CD4-positive, alpha-beta T cell treated with Interleukin-10 for 1 hour (primary cell): ENCODE measurements at regions not wholly inside any gene's neighbourhood (a gene's known extent, or its start where the extent isn't known, plus 50 kb on each side); places are given as distances from the start of the nearest gene placed in this dataset.
"Not testable (repeated sequence)": the region's sequence is repeated elsewhere in the genome, so short reads cannot be mapped to it uniquely, and the experiment has no call there.

ENCODE experiments used
- DNase-seq: peaks from one replicate; pipeline ENCODE4 v3.0.0-alpha.2; 2020

- no peak for DNase-seq
Observed at GRCh38 chr21:19440792-19441655, 1037.4 kb upstream of the TMPRSS15 start.

- no peak for DNase-seq
Observed at GRCh38 chr21:19458295-19458694, 1054.7 kb upstream of the TMPRSS15 start.

- no peak for DNase-seq
Observed at GRCh38 chr21:19461481-19462205, 1058.1 kb upstream of the TMPRSS15 start.

- no peak for DNase-seq
Observed at GRCh38 chr21:19463966-19464365, 1060.4 kb upstream of the TMPRSS15 start.

GRCh38 chr21:19468991-19469715 is 1065.6 kb upstream of the TMPRSS15 start:
- DNase-seq: no peak

- no peak for DNase-seq
Observed at GRCh38 chr21:19475525-19475924, 1071.9 kb upstream of the TMPRSS15 start.

- no peak for DNase-seq
Observed at GRCh38 chr21:19489930-19490329, 1086.3 kb upstream of the TMPRSS15 start.

DNA sequence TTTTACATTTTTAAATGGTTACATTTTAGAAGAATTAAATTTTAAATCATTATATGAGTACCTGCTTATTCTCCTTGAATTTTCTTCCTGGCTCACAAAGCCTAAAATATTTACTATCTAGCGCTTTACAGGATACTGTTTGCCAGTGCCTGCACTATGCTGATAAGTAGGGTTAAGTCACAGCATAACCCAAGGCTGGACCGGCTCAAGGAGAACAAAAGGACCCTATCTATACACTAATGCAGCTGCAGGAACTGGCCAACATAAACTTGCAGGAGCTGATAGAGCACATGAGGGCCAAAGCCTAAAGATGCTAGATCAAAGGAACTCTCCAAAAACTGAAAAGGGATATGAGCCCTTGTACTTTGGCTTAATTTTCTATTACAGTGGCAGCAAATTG is 1086.9 kb upstream of the TMPRSS15 start:
- DNase-seq: no peak

DNA sequence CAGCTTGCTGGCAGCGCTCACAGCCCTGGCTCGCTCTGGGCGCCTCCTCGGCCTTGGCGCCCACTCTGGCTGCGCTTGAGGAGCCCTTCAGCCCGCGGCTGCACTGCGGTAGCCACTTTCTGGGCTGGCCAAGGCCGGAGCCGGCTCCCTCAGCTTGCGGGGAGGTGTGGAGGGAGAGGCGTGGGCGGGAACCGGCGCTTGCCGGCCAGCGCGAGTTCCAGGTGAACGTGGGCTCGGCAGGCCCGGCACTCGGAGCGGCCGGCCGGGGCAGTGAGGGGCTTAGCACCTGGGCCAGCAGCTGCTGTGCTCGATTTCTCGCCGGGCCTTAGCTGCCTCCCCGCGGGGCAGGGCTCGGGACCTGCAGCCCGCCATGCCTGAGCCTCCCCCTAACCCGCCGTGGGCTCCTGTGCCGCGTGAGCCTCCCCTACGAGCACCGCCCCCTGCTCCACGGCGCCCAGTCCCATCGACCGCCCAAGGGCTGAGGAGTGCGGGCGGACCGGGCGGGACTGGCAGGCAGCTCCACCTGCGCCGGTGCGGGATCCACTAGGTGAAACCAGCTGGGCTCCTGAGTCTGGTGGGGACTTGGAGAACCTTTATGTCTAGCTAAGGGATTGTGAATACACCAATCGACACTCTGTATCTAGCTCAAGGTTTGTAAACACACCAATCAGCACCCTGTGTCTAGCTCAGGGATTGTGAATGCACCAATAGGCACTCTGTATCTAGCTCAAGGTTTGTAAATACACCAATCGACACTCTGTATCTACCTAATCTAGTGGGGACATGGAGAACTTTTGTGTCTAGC is 1090.1 kb upstream of the TMPRSS15 start:
- not testable (repeated sequence) for DNase-seq

- DNase-seq: no peak
Observed at GRCh38 chr21:19501115-19501514, 1097.5 kb upstream of the TMPRSS15 start.

GRCh38 chr21:19507682-19508260 is 1104.2 kb upstream of the TMPRSS15 start:
- no peak for DNase-seq

- no peak for DNase-seq
Observed at GRCh38 chr21:19508442-19508841, 1104.9 kb upstream of the TMPRSS15 start.

GRCh38 chr21:19508844-19509243 is 1105.3 kb upstream of the TMPRSS15 start:
- DNase-seq: no peak

DNA sequence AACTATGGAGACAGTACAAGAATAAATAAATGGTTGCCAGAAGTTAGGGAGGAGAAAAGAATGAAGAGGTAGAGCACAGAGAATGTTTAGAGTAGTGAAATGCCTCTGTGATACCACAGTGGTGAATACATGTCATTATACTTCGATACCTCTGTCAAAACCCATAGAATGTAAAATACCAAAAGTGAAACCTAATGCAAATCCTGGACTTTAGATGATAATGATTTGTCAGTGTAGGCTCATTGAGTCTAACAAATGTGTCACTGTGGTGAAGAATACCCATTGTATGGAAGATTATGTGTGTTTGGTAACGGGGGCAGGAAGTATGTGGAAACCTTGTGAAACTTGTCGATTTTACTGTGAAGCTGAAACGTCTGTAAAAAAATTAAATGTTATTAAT is 1106.5 kb upstream of the TMPRSS15 start:
- DNase-seq: no peak

GRCh38 chr21:19510653-19511052 is 1107.1 kb upstream of the TMPRSS15 start:
- DNase-seq: no peak

GRCh38 chr21:19522381-19522780 is 1118.8 kb upstream of the TMPRSS15 start:
- no peak for DNase-seq

- DNase-seq: no peak
Observed at GRCh38 chr21:19523061-19523460, 1119.5 kb upstream of the TMPRSS15 start.

DNA sequence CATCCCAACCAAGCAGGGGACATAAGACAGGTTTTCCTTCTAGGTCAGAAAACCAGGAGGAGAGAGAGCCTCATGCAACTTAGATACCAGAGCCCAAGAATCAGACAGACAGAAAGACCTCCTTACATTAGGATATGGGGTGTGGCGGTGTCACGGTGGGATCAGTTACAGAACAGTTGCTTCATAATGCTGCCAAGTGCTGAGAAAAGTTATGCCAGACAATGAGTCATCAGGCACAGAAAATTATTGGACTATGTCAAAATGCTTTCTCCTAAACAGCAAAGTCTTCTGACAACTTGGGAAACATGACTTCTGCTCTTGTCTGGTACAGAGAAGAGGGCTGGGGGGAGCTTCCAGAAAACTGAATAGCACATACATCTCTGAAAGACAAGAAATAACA is 1120.2 kb upstream of the TMPRSS15 start:
- DNase-seq: no peak

DNA sequence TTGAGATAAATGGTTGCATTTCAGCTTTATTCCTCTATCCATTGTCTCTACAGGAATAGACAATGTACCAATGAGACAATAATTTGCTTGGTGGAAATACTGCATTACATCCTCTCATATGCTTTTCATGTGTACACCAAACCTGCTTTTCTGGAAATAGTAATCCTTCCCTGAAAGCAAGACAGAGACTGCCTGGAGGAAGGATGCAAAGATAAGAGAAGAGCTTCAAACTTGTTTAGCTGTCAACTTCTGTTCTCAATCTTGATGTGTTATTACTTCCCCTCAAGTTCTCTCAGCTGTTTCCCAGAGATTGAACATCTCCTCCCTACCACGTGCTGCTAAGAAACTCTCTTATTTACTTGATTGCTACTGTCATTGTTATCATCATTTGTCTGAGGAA is 1125.4 kb upstream of the TMPRSS15 start:
- DNase-seq: no peak

GRCh38 chr21:19535356-19535755 is 1131.8 kb upstream of the TMPRSS15 start:
- no peak for DNase-seq

GRCh38 chr21:19537116-19537515 is 1133.5 kb upstream of the TMPRSS15 start:
- DNase-seq: no peak

DNA sequence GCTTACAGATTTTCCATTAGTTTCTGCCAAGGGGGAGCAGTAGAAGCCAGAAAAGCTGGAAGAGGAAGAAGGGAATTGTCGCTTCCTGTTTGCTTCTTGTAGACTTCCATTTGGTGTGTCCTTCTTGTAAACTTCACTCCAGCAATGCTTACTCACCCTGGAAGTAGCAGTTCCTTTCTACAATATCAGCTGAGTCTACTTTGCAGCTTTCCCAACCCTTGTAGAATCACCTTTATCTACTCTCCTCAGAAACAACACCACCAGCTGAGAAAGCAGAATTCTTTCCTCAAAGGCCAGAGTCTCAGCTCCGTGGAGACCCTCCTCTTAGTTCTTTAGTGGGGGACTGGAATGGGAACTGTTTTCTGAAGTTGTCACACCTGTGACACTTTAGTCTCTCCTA is 1136.7 kb upstream of the TMPRSS15 start:
- no peak for DNase-seq
